Smooth muscle cell of the brain vasculature (primary cell): ENCODE measurements at regions not wholly inside any gene's neighbourhood (a gene's known extent, or its start where the extent isn't known, plus 50 kb on each side); places are given as distances from the start of the nearest gene placed in this dataset.

Experiments
- DNase-seq: peaks from one replicate; pipeline ENCODE4 v3.0.0-alpha.2; 2012; ENCODE audit warnings: low read depth, low spot score

GRCh38 chr20:48276021-48276342 is 490.7 kb upstream of the SULF2 start:
- DNase-seq: no peak

GRCh38 chr20:48275286-48276020 is 490.2 kb upstream of the SULF2 start:
- no peak for DNase-seq

- DNase-seq: no peak
These were observed 488.6 kb upstream of the SULF2 start for GRCh38 chr20:48273843-48274242.

GRCh38 chr20:48270885-48271284 is 485.6 kb upstream of the SULF2 start:
- no peak for DNase-seq

GRCh38 chr20:48267860-48268633 is 482.8 kb upstream of the SULF2 start:
- DNase-seq: no peak

GRCh38 chr20:48266571-48266970 is 481.3 kb upstream of the SULF2 start:
- no peak for DNase-seq

GRCh38 chr20:48265791-48266190 is 480.5 kb upstream of the SULF2 start:
- DNase-seq: no peak

GRCh38 chr20:48262955-48263354 is 477.7 kb upstream of the SULF2 start:
- DNase-seq: no peak

GRCh38 chr20:48262466-48262865 is 477.2 kb upstream of the SULF2 start:
- no peak for DNase-seq

- DNase-seq: no peak
These were observed 476.2 kb upstream of the SULF2 start for GRCh38 chr20:48261398-48261910.

GRCh38 chr20:48260129-48260756 is 475.0 kb upstream of the SULF2 start:
- DNase-seq: no peak

GRCh38 chr20:48259456-48259855 is 474.2 kb upstream of the SULF2 start:
- no peak for DNase-seq

GRCh38 chr20:48257833-48258232 is 472.6 kb upstream of the SULF2 start:
- no peak for DNase-seq

- DNase-seq: no peak
These were observed 462.7 kb upstream of the SULF2 start for GRCh38 chr20:48247961-48248360.

GRCh38 chr20:48246061-48246790 is 460.9 kb upstream of the SULF2 start:
- DNase-seq: no peak

- DNase-seq: no peak
These were observed 457.3 kb upstream of the SULF2 start for GRCh38 chr20:48242623-48243022.

- no peak for DNase-seq
These were observed 456.2 kb upstream of the SULF2 start for GRCh38 chr20:48241482-48241881.

GRCh38 chr20:48238781-48239180 is 453.5 kb upstream of the SULF2 start:
- no peak for DNase-seq

GRCh38 chr20:48238326-48238725 is 453.0 kb upstream of the SULF2 start:
- DNase-seq: no peak

- no peak for DNase-seq
These were observed 451.0 kb upstream of the SULF2 start for GRCh38 chr20:48236000-48236970.

GRCh38 chr20:48234951-48235350 is 449.7 kb upstream of the SULF2 start:
- DNase-seq: no peak
